ENCODE measurements at regions not wholly inside any gene's neighbourhood (a gene's known extent, or its start where the extent isn't known, plus 50 kb on each side); places are given as distances from the start of the nearest gene placed in this dataset.

DNA sequence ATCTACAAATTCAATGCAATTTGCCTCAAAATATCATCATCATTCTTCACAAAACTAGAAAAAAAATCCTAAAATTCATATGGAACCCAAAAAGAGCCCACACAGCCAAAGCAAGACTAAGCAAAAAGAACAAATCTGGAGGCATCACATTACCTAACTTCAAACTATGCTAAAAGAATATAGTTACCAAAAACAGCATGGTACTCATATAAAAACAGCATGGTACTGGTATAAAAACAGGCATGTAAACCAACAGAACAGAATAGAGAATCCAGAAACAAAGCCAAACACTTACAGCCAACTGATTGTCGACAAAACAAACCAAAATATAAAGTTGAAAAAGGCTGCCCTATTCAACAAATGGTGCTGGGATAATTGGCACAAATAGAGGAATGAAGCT, 278.1 kb downstream of the TPBG start (continued):
- no peak for TF ChIP-seq BHLHE40 (IDR thresholded peaks at IDR 0.05; ENCODE audit: low read depth, low read length)
- no peak for TF ChIP-seq JUNB (IDR thresholded peaks at IDR 0.05)

DNA sequence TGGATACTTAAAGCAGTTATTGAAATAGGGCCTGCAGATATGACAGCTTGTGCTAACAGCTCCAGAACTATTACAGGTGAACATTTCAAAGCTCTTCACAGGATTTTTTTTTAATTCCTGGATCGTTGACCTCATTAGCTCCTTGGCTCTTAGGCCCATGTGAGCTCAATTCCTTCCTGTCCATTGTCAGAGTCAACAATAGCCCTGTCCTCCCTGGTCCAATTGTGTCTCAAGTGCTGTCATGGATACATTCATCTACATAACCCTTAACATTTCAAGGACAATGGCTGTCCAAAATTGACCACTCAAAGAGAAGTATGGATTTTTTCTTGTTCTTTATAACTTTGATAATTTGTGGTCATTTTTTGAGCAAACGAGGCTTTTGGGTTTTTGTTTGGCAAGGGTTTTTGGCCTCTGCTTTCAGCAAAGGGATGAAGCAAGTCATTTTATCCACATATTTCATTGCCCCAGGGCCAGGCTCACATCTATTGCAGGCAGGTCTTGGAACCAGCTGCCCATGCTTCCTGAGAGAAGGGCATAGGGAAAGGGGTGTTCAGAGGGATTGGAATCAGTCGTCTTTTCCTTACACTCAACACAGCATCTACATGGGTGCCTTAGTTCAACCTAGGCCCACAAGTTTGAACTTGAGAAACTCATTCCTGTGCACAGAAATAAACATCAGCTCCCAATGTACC, 282.1 kb downstream of the TPBG start:
- H3K4me3 ChIP-seq, result no peak overlapping the region
- POLR2A ChIA-PET, result no interaction called here
- no peak for FAIRE-seq
- H3K9me3 ChIP-seq, result no peaks in the 10 kb centered on the region
- WGBS (ENCODE audit: missing lambda C conversion rate), result 30% methylated on average over 3 of the region's 3 CpGs
- DNase-seq (ENCODE audit: low read depth in 1 of 2, low spot score in 1 of 2), result no peak
- peaks cover 12% of the 10 kb centered on the region; the same call in 1 of the 3 replicates for H3K4me1 ChIP-seq
- TF ChIP-seq ELK1 (IDR thresholded peaks at IDR 0.05; ENCODE audit: low read depth, low read length) (no peak), MAZ (IDR thresholded peaks at IDR 0.05; ENCODE audit: borderline replicate concordance, low read depth, low read length) (no peak), CTCF (IDR thresholded peaks at IDR 0.05) (no peak), RNF2 (IDR thresholded peaks at IDR 0.05; ENCODE audit: borderline replicate concordance, low read depth) (no peak), MAX (IDR thresholded peaks at IDR 0.05) (no peak), EHF (CRISPR knock-in tag; IDR thresholded peaks at IDR 0.05) (no peak), KDM5A (IDR thresholded peaks at IDR 0.05) (no peak), RAD21 (conservative IDR thresholded peaks at IDR 0.05 in 1 of 2, IDR thresholded peaks at IDR 0.05 in 1 of 2) (no peak), CBX2 (IDR thresholded peaks at IDR 0.05; ENCODE audit: borderline replicate concordance, low read depth) (no peak)
- TF ChIP-seq, protein P1, sequence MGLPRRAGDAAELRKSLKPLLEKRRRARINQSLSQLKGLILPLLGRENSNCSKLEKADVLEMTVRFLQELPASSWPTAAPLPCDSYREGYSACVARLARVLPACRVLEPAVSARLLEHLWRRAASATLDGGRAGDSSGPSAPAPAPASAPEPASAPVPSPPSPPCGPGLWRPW (IDR thresholded peaks at IDR 0.05), result no peak
- CTCF ChIA-PET, result no interaction called here
- peak in 1 of 2 experiments; percentile 25; a peak in 1 of 6 replicates for ATAC-seq
- peak overlapping the region in 1 of 2 experiments; percentile 45; a peak in 2 of 6 replicates for H3K27ac ChIP-seq
- H3K4me2 ChIP-seq, result peak overlapping the region; percentile 35

- no peak for TF ChIP-seq FOSL2 (IDR thresholded peaks at IDR 0.05)
- TF ChIP-seq FOSL2 (CRISPR knock-in tag; IDR thresholded peaks at IDR 0.05), result 0 out of 2 replicates have a peak, but pooled peaks have one; percentile 18
- TF ChIP-seq EHMT2 (IDR thresholded peaks at IDR 0.05; ENCODE audit: low read depth), result no peak
- no peak for FAIRE-seq
- Histone ChIP-seq H3K4me2 (peak overlapping the region; percentile 35), H3K4me1 (peaks cover 12% of the 10 kb centered on the region; the same call in 1 of the 3 replicates), H3K9me3 (no peaks in the 10 kb centered on the region), H3K27ac (no peak overlapping the region; a peak in 1 of 6 replicates), H3K4me3 (no peak overlapping the region)
- ChIA-PET CTCF (no interaction called here), POLR2A (no interaction called here)
- peak in 1 of 2 experiments; percentile 2 for DNase-seq (ENCODE audit: low read depth in 1 of 2, low spot score in 1 of 2)
- 6% methylated on average over 1 of the region's 1 CpG for WGBS (ENCODE audit: missing lambda C conversion rate)
- ATAC-seq, result peak; percentile 35 to 43; a peak in 1 of 6 replicates
Measured at GRCh38 chr6:82646231-82646615, 282.6 kb downstream of the TPBG start.

DNA sequence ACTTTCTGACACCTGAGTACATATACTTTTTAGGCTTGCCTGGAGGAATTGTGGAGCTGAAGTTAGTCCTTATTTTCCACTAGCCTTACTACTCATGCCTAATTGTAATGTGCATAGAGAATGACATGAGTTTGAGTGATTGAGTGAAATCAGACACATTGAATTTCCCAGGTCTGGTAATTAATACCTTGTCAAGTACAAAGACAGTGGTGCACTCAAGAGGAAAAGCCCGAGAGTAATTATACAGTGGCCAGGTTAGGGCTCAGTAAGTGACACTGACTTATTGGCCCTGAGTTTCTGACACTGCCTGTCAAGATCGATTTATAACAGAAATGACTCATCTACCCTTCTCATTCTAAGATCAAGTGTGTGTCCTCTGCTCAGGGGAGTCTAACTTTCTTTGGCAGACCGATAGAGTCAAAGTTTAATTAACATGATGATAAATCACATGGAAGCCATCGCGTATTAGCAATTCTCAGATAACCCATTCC, 288.3 kb downstream of the TPBG start:
- ChIA-PET CTCF (interaction anchor here (1.0 kb wide), 1 partner anchor 23 kb away, joined by 3 read pairs; no protein-coding TSS in a partner anchor), POLR2A (interaction anchor here (0.7 kb wide), 1 partner anchor 454 kb away, joined by 4 read pairs; no protein-coding TSS in a partner anchor)
- ATAC-seq, result no peak
- no peak overlapping the region for H3K27ac ChIP-seq
- no peak for DNase-seq (ENCODE audit: low read depth in 1 of 2, low spot score in 1 of 2)
- FAIRE-seq, result no peak
- TF ChIP-seq, protein P2, sequence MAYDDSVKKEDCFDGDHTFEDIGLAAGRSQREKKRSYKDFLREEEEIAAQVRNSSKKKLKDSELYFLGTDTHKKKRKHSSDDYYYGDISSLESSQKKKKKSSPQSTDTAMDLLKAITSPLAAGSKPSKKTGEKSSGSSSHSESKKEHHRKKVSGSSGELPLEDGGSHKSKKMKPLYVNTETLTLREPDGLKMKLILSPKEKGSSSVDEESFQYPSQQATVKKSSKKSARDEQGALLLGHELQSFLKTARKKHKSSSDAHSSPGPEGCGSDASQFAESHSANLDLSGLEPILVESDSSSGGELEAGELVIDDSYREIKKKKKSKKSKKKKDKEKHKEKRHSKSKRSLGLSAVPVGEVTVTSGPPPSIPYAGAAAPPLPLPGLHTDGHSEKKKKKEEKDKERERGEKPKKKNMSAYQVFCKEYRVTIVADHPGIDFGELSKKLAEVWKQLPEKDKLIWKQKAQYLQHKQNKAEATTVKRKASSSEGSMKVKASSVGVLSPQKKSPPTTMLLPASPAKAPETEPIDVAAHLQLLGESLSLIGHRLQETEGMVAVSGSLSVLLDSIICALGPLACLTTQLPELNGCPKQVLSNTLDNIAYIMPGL (CRISPR knock-in tag; IDR thresholded peaks at IDR 0.05; ENCODE audit: borderline replicate concordance), result no peak
- no peak for TF ChIP-seq NPAS2 (CRISPR knock-in tag; IDR thresholded peaks at IDR 0.05; ENCODE audit: borderline replicate concordance)
- no peak for TF ChIP-seq JUN (IDR thresholded peaks at IDR 0.05)
- TF ChIP-seq FOSB (CRISPR knock-in tag; IDR thresholded peaks at IDR 0.05), result no peak
- H3K9me3 ChIP-seq, result no peaks in the 10 kb centered on the region
- H3K4me1 ChIP-seq, result no peaks in the 10 kb centered on the region
- no peak overlapping the region for H3K4me2 ChIP-seq
- no peak overlapping the region for H3K4me3 ChIP-seq
- 43% methylated on average over 5 of the region's 5 CpGs for WGBS (ENCODE audit: missing lambda C conversion rate)
